ENCODE measurements at regions not wholly inside any gene's neighbourhood (a gene's known extent, or its start where the extent isn't known, plus 50 kb on each side); places are given as distances from the start of the nearest gene placed in this dataset.

- no peak for DNase-seq
- H3K9me3 Mint-ChIP-seq = peaks cover 5% of the 10 kb centered on the region
- H3K4me3 Mint-ChIP-seq = no peak overlapping the region
- TF ChIP-seq, protein P1, sequence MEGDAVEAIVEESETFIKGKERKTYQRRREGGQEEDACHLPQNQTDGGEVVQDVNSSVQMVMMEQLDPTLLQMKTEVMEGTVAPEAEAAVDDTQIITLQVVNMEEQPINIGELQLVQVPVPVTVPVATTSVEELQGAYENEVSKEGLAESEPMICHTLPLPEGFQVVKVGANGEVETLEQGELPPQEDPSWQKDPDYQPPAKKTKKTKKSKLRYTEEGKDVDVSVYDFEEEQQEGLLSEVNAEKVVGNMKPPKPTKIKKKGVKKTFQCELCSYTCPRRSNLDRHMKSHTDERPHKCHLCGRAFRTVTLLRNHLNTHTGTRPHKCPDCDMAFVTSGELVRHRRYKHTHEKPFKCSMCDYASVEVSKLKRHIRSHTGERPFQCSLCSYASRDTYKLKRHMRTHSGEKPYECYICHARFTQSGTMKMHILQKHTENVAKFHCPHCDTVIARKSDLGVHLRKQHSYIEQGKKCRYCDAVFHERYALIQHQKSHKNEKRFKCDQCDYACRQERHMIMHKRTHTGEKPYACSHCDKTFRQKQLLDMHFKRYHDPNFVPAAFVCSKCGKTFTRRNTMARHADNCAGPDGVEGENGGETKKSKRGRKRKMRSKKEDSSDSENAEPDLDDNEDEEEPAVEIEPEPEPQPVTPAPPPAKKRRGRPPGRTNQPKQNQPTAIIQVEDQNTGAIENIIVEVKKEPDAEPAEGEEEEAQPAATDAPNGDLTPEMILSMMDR (IDR thresholded peaks at IDR 0.05) = no peak
- H3K36me3 Mint-ChIP-seq (ENCODE audit: low read depth) = no peaks in the 10 kb centered on the region
- peaks cover 3% of the 10 kb centered on the region for H3K27me3 Mint-ChIP-seq (ENCODE audit: low read depth, poor library complexity)
- no peak overlapping the region for H3K27ac Mint-ChIP-seq
- no peaks in the 10 kb centered on the region for H3K4me1 Mint-ChIP-seq
Measured at GRCh38 chr10:111988646-111989045, 194.9 kb downstream of the GPAM start.

DNA sequence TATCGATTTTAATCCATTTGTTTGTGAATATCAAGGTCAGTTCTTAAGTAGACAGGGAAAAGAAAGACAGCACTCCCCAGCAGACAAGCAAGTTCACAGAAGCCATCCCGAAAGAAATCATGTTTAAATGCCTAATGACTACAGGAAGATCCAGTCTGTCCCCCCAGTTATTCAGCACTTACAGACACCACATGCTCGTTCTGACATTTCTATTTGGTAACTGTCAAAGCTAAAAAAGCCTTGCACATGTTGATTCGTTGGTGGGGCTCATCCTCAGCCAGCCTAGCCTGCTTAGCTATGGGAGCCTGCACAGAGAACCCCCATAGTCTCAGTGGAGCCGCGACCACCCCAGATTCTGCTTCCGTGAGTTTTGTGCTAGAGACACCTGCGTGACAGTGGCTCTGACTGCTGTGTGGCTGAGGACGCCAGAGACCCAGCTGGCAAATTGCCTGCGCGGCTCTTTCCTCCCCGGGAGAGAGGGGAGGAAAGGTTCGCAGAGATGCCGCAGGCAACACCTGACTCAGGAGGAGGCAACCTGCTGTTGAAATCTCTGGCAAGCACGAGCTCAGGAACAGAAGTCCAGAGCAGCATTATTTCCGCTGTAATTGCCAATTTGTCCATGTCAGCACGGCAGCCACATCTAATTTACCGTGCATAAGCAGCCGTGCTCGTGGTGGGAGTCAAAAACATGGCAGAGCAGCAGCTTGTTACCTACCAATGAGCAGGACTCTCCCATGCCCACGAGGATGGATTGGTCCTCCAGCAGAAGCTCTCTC is 194.2 kb downstream of the GPAM start:
- H3K27ac Mint-ChIP-seq = no peak overlapping the region
- no peak for DNase-seq
- H3K4me1 Mint-ChIP-seq = no peaks in the 10 kb centered on the region
- no peak overlapping the region for H3K4me3 Mint-ChIP-seq
- peaks cover 3% of the 10 kb centered on the region for H3K27me3 Mint-ChIP-seq (ENCODE audit: low read depth, poor library complexity)
- no peaks in the 10 kb centered on the region for H3K36me3 Mint-ChIP-seq (ENCODE audit: low read depth)
- H3K9me3 Mint-ChIP-seq = peaks cover 5% of the 10 kb centered on the region
- TF ChIP-seq, protein P1 (IDR thresholded peaks at IDR 0.05) = no peak

GRCh38 chr10:111990734-111991133 is 192.8 kb downstream of the GPAM start:
- TF ChIP-seq, protein P1 (IDR thresholded peaks at IDR 0.05) = peak; percentile 29
- H3K27ac Mint-ChIP-seq = no peak overlapping the region
- DNase-seq = no peak
- H3K4me1 Mint-ChIP-seq = no peaks in the 10 kb centered on the region
- H3K4me3 Mint-ChIP-seq = no peak overlapping the region
- H3K36me3 Mint-ChIP-seq (ENCODE audit: low read depth) = no peaks in the 10 kb centered on the region
- H3K27me3 Mint-ChIP-seq (ENCODE audit: low read depth, poor library complexity) = peaks cover 3% of the 10 kb centered on the region
- H3K9me3 Mint-ChIP-seq = peaks cover 13% of the 10 kb centered on the region

DNA sequence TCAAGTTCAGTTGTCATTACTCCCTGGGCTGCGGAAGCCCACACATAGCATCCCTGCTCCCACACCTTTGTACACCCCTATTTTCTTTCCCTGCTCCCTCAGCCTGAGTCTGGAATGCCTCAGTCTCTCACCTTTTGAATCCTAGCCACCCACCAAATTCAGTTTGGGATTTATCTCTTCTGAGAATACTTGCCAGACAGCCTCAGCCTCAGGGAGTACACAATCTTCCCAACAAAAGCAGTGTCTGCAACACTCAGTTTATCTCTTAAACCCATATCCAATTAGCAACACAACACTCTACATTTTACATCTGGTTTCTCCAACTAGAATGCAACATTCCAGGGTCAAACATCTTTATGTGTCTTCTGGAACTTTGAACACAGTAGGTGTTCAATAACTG is 190.2 kb downstream of the GPAM start:
- Mint-ChIP-seq H3K4me3 (no peak overlapping the region), H3K27ac (no peak overlapping the region), H3K4me1 (no peaks in the 10 kb centered on the region), H3K27me3 (ENCODE audit: low read depth, poor library complexity) (peaks cover 3% of the 10 kb centered on the region), H3K9me3 (peaks cover 13% of the 10 kb centered on the region), H3K36me3 (ENCODE audit: low read depth) (no peaks in the 10 kb centered on the region)
- no peak for DNase-seq
- TF ChIP-seq, protein P1 (IDR thresholded peaks at IDR 0.05) = no peak

DNA sequence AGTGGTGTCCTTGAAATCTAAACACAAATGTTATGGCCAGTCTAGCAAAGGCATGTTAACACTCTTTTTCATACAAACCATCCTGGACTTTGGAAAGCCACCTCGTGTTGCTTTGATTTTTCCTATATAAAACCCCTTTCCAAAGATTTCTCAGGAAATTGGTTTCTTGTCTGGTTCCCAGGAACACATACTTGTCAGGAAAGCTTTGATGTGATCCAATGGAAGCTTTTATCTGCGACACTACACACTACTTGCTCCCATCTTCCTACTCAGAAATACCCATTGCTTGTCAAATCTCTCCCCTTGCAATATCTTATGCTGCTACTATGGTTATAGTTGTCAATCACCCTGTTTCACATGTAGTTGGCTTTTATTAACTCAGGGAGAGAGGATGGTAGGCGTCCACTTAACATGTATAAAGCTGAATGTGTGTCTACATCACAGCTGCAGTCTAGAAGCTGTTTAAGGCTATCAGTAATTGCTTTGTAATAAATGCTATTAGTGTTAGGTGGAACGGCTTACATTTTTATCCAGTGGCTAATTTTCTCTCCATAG is 189.6 kb downstream of the GPAM start:
- Mint-ChIP-seq H3K36me3 (ENCODE audit: low read depth) (no peaks in the 10 kb centered on the region), H3K27ac (no peak overlapping the region), H3K4me3 (no peak overlapping the region), H3K4me1 (peaks cover 6% of the 10 kb centered on the region), H3K27me3 (ENCODE audit: low read depth, poor library complexity) (peaks cover under 1% of the 10 kb centered on the region), H3K9me3 (peaks cover 13% of the 10 kb centered on the region)
- no peak for DNase-seq
- TF ChIP-seq, protein P1 (IDR thresholded peaks at IDR 0.05) = no peak

GRCh38 chr10:111996103-111996502 is 187.5 kb downstream of the GPAM start:
- Mint-ChIP-seq H3K27me3 (ENCODE audit: low read depth, poor library complexity) (no peaks in the 10 kb centered on the region), H3K36me3 (ENCODE audit: low read depth) (no peaks in the 10 kb centered on the region), H3K27ac (no peak overlapping the region), H3K4me3 (no peak overlapping the region), H3K9me3 (peaks cover 13% of the 10 kb centered on the region), H3K4me1 (peaks cover 15% of the 10 kb centered on the region)
- DNase-seq = no peak
- TF ChIP-seq, protein P1 (IDR thresholded peaks at IDR 0.05) = no peak
